ENCODE measurements at regions not wholly inside any gene's neighbourhood (a gene's known extent, or its start where the extent isn't known, plus 50 kb on each side); places are given as distances from the start of the nearest gene placed in this dataset.

- H3K9me3 ChIP-seq, result no peaks in the 10 kb centered on the region
- H3K27me3 ChIP-seq, result no peaks in the 10 kb centered on the region
- no peak for TF ChIP-seq CTCF (IDR thresholded peaks at IDR 0.05)
- no peak overlapping the region for H3K27ac ChIP-seq
- H3K36me3 ChIP-seq, result no peaks in the 10 kb centered on the region
- no peak overlapping the region for H3K4me3 ChIP-seq (ENCODE audit: low read depth in 1 of 2, low read length in 1 of 2)
- H3K4me1 ChIP-seq (ENCODE audit: control insufficient read depth in 1 of 2, insufficient read depth in 1 of 2, low read depth in 1 of 2, low read length in 1 of 2), result no peaks in the 10 kb centered on the region
These were observed 357.2 kb downstream of the ZSWIM6 start for GRCh38 chr5:61689153-61689846.

- H3K36me3 ChIP-seq, result no peaks in the 10 kb centered on the region
- H3K4me1 ChIP-seq (ENCODE audit: control insufficient read depth in 1 of 2, insufficient read depth in 1 of 2, low read depth in 1 of 2, low read length in 1 of 2), result no peaks in the 10 kb centered on the region
- no peak overlapping the region for H3K4me3 ChIP-seq (ENCODE audit: low read depth in 1 of 2, low read length in 1 of 2)
- TF ChIP-seq CTCF (IDR thresholded peaks at IDR 0.05), result no peak
- H3K27me3 ChIP-seq, result peaks cover 3% of the 10 kb centered on the region
- no peak overlapping the region for H3K27ac ChIP-seq
- no peaks in the 10 kb centered on the region for H3K9me3 ChIP-seq
These were observed 365.9 kb downstream of the ZSWIM6 start for GRCh38 chr5:61697809-61698558.

- H3K9me3 ChIP-seq, result no peaks in the 10 kb centered on the region
- no peak for TF ChIP-seq CTCF (IDR thresholded peaks at IDR 0.05)
- H3K27ac ChIP-seq, result no peak overlapping the region
- no peaks in the 10 kb centered on the region for H3K36me3 ChIP-seq
- H3K4me1 ChIP-seq (ENCODE audit: control insufficient read depth in 1 of 2, insufficient read depth in 1 of 2, low read depth in 1 of 2, low read length in 1 of 2), result no peaks in the 10 kb centered on the region
- no peak overlapping the region for H3K4me3 ChIP-seq (ENCODE audit: low read depth in 1 of 2, low read length in 1 of 2)
- H3K27me3 ChIP-seq, result peaks cover 3% of the 10 kb centered on the region
These were observed 370.0 kb downstream of the ZSWIM6 start for GRCh38 chr5:61701877-61702602.

- Histone ChIP-seq H3K27ac (no peak overlapping the region), H3K4me3 (ENCODE audit: low read depth in 1 of 2, low read length in 1 of 2) (no peak overlapping the region), H3K36me3 (no peaks in the 10 kb centered on the region), H3K27me3 (peaks cover 3% of the 10 kb centered on the region), H3K9me3 (no peaks in the 10 kb centered on the region), H3K4me1 (ENCODE audit: control insufficient read depth in 1 of 2, insufficient read depth in 1 of 2, low read depth in 1 of 2, low read length in 1 of 2) (no peaks in the 10 kb centered on the region)
- no peak for TF ChIP-seq CTCF (IDR thresholded peaks at IDR 0.05)
These were observed 370.7 kb downstream of the ZSWIM6 start for GRCh38 chr5:61702784-61703183.

GRCh38 chr5:61704289-61704688 is 372.2 kb downstream of the ZSWIM6 start:
- H3K27ac ChIP-seq, result no peak overlapping the region
- no peaks in the 10 kb centered on the region for H3K36me3 ChIP-seq
- TF ChIP-seq CTCF (IDR thresholded peaks at IDR 0.05), result no peak
- no peaks in the 10 kb centered on the region for H3K9me3 ChIP-seq
- peaks cover 3% of the 10 kb centered on the region for H3K27me3 ChIP-seq
- no peak overlapping the region for H3K4me3 ChIP-seq (ENCODE audit: low read depth in 1 of 2, low read length in 1 of 2)
- no peaks in the 10 kb centered on the region for H3K4me1 ChIP-seq (ENCODE audit: control insufficient read depth in 1 of 2, insufficient read depth in 1 of 2, low read depth in 1 of 2, low read length in 1 of 2)

All from neutrophil (primary cell).